Endothelial cell of umbilical vein (primary cell): ENCODE measurements at regions not wholly inside any gene's neighbourhood (a gene's known extent, or its start where the extent isn't known, plus 50 kb on each side); places are given as distances from the start of the nearest gene placed in this dataset.

Source experiments
- BruUV-seq: library from RNA; stranded (reverse); fragments of 400-500 nt; replicated peaks from 2 replicates; lab custom pipeline; 2021; lab: Mats Ljungman, UMichigan
- CTCF ChIA-PET: fragments of 300-600, 350-600 bp; sonication (Branson Sonifier 250); formaldehyde crosslinking; loops from one replicate; lab custom pipeline; 2021; ENCODE audit warnings: antibody characterized with exemption, inconsistent platforms; lab: Charles Lee
- POLR2A ChIA-PET: fragments of 300-600, 350-600 bp; sonication (Branson Sonifier 250); formaldehyde crosslinking; loops from one replicate; lab custom pipeline; 2021; ENCODE audit warnings: antibody characterized with exemption, inconsistent platforms; lab: Charles Lee
- DNase-seq: peaks from one replicate; pipeline ENCODE4 v3.0.0-alpha.2; 2011; ENCODE audit warnings: low read depth, low spot score
- FAIRE-seq: peaks from 2 replicates; lab custom pipeline; 2011; peaks lifted over from hg19 to GRCh38; lab: Jason Lieb, UNC
- H2AFZ ChIP-seq: 2 replicates; pipeline ENCODE4 v1.6.0; 2012; ENCODE audit warnings: low read depth, low read length, control low read depth, inconsistent platforms
- H3K27ac ChIP-seq: 2 replicates; pipeline ENCODE4 v1.5.1; 2011; ENCODE audit warnings: low read depth, mild to moderate bottlenecking, control low read depth, low read length, moderate library complexity; ENCODE audit not compliant: insufficient read depth
- H3K27me3 ChIP-seq, 2 experiments: 2 replicates each; pipeline versions ENCODE4 v1.6.0 to v1.6.1; 2011; ENCODE audit warnings: low read length in 2 of 2, mixed read lengths in 1 of 2; ENCODE audit not compliant: control insufficient read depth in 2 of 2, insufficient read depth in 2 of 2
- H3K36me3 ChIP-seq, 2 experiments: 2 replicates in 1 of 2; 3 replicates in 1 of 2; pipeline ENCODE4 v1.5.1; 2011; ENCODE audit warnings: low read length in 2 of 2, mild to moderate bottlenecking in 1 of 2, moderate library complexity in 1 of 2; ENCODE audit not compliant: control insufficient read depth in 2 of 2, insufficient read depth in 2 of 2; ENCODE audit errors: extremely low read depth in 1 of 2
- H3K4me1 ChIP-seq: 3 replicates; pipeline ENCODE4 v1.5.1; 2011; ENCODE audit warnings: mild to moderate bottlenecking, low read length; ENCODE audit not compliant: control insufficient read depth, insufficient read depth; ENCODE audit errors: extremely low read depth
- H3K4me2 ChIP-seq: 2 replicates; pipeline ENCODE4 v1.6.1; 2011; ENCODE audit warnings: low read length, control low read depth, mixed read lengths; ENCODE audit not compliant: insufficient read depth
- H3K4me3 ChIP-seq, 3 experiments: fragments of 200-600 bp in 1 of 3; sonication (generic), shearing (Covaris generic) in 1 of 3; replicated peaks in 1 of 3; 2 replicates each; pipeline ENCODE4 v1.5.1; 2011 to 2016; ENCODE audit warnings: control low read depth in 3 of 3, low read length in 3 of 3, mild to moderate bottlenecking in 2 of 3, inconsistent platforms in 1 of 3, low read depth in 1 of 3, moderate library complexity in 1 of 3; ENCODE audit not compliant: insufficient read depth in 1 of 3
- H3K79me2 ChIP-seq: 2 replicates; pipeline ENCODE4 v1.6.0; 2012; ENCODE audit warnings: low read length, inconsistent platforms; ENCODE audit not compliant: control insufficient read depth, insufficient read depth
- H3K9ac ChIP-seq: replicated peaks from 2 replicates; pipeline ENCODE3; 2011; ENCODE audit warnings: low read length, control low read depth; ENCODE audit not compliant: insufficient read depth; ENCODE audit errors: extremely low read depth
- H3K9me1 ChIP-seq: replicated peaks from 3 replicates; pipeline ENCODE4 v1.6.0; 2011; ENCODE audit warnings: mild to moderate bottlenecking, low read length; ENCODE audit not compliant: control insufficient read depth, insufficient read depth; ENCODE audit errors: extremely low read depth
- H3K9me3 ChIP-seq: replicated peaks from 2 replicates; pipeline ENCODE4 v1.5.1; 2012; ENCODE audit warnings: low read length, inconsistent platforms; ENCODE audit not compliant: control insufficient read depth, insufficient read depth
- H4K20me1 ChIP-seq: replicated peaks from 2 replicates; pipeline ENCODE3; 2011; ENCODE audit warnings: mild to moderate bottlenecking, low read length; ENCODE audit not compliant: control insufficient read depth, insufficient read depth; ENCODE audit errors: extremely low read depth
- EZH2 ChIP-seq: IDR thresholded peaks from 2 replicates; pipeline ENCODE4 v1.6.1; 2012; ENCODE audit warnings: borderline replicate concordance, low read depth, mild to moderate bottlenecking, moderate library complexity, low read length, inconsistent platforms; ENCODE audit not compliant: severe bottlenecking
- FOS ChIP-seq: IDR thresholded peaks from 2 replicates; pipeline ENCODE4 v1.6.1; 2011; ENCODE audit warnings: mild to moderate bottlenecking, low read length, moderate library complexity, borderline replicate concordance; ENCODE audit not compliant: insufficient read depth
- GATA2 ChIP-seq: IDR thresholded peaks from 2 replicates; pipeline ENCODE4 v1.7.0; 2011; ENCODE audit warnings: low read depth, mild to moderate bottlenecking, moderate library complexity, mixed read lengths, low read length; ENCODE audit not compliant: insufficient read length, insufficient read depth
- JUN ChIP-seq: IDR thresholded peaks from 2 replicates; pipeline ENCODE4 v1.6.1; 2011; ENCODE audit warnings: borderline replicate concordance, low read depth; ENCODE audit not compliant: insufficient read length, insufficient read depth
- MYC ChIP-seq: IDR thresholded peaks from one replicate; pipeline ENCODE4 v1.6.1; 2011; ENCODE audit warnings: mild to moderate bottlenecking, low read depth, low read length
- POLR2A ChIP-seq: IDR thresholded peaks from 2 replicates; pipeline ENCODE4 v1.6.1; 2012; ENCODE audit warnings: low read depth, mild to moderate bottlenecking, control low read depth, low read length
- POLR2AphosphoS5 ChIP-seq: IDR thresholded peaks from 2 replicates; pipeline ENCODE4 v1.6.1; 2012; ENCODE audit warnings: low read depth, mild to moderate bottlenecking, control low read depth, low read length, moderate library complexity; ENCODE audit not compliant: insufficient read depth
- dilution Hi-C: fragments of 300-500 bp; cut with MboI; formaldehyde crosslinking; loops from one replicate; pipeline ENCODE4 v1.15.0; 2019; ENCODE audit warnings: low sequenced_read_pairs; ENCODE audit not compliant: extremely low pct_ligation_motif_present
- intact Hi-C: fragments of 100-400 bp; cut with micrococcal nuclease; formaldehyde crosslinking; loops from one replicate; pipeline ENCODE4 v1.10.0; 2022
- TF ChIP-seq, protein P1 (sequence below): IDR thresholded peaks from 2 replicates; pipeline ENCODE4 v1.6.1; 2011; ENCODE audit not compliant: insufficient read depth, insufficient read length
- TF ChIP-seq, protein P2 (sequence below), 2 donors: IDR thresholded peaks; 1 replicate in 1 of 2; 2 replicates in 1 of 2; pipeline ENCODE4 v1.5.1; 2011; ENCODE audit warnings: low read length in 2 of 2, mild to moderate bottlenecking in 2 of 2, moderate library complexity in 2 of 2, control low read depth in 1 of 2, inconsistent platforms in 1 of 2, low read depth in 1 of 2; ENCODE audit not compliant: insufficient read depth in 1 of 2; ENCODE audit errors: extremely low read depth in 1 of 2

DNA sequence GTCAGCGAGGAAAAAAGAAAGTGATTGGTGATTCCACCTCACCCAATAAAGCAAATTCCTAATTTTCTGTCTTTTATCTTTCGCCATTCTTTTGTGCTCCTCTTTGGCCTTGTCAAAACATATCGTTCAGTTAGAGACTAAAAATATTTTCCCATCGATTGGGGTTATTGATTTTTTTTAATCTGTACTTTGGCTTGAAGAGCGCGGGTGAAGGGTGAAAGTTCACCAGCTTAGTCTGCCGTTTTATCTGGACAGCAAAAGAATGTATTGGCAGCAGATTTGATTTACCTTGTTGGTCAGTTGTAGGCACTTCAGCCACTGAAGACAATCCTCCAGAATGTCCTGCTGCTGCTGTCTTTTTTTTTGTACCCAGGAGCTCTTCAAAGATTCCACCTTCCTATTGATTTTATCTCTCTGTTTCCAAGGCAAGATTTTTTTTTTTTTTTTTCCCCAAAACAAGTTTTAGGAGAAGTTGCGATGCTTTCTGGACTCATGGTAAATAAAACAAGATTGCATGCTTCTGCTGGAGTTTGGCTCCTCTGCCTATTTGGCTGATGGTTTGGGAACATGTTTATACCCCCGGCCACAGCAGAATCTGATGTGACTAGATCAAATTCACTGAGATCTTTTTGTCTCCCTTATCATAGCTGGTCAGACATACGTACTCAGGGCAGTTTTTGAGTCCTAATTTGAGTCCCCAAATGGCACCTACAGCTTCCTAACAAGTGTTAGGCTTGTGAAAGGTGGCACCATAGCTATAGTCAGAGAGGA, 269.3 kb upstream of the ONECUT1 start:
- no peaks in the 10 kb centered on the region for H3K9me1 ChIP-seq
- CTCF ChIA-PET, result no interaction called here
- no peaks in the 10 kb centered on the region for H3K36me3 ChIP-seq
- H3K79me2 ChIP-seq, result no peaks in the 10 kb centered on the region
- H3K4me3 ChIP-seq, result no peak overlapping the region
- peaks cover 3% of the 10 kb centered on the region for H3K9me3 ChIP-seq
- H3K27me3 ChIP-seq, result no peaks in the 10 kb centered on the region
- H3K27ac ChIP-seq, result no peak overlapping the region
- no peak overlapping the region for H3K9ac ChIP-seq
- DNase-seq (no peak), FAIRE-seq (no peak)
- no peaks in the 10 kb centered on the region for H4K20me1 ChIP-seq
- H3K4me1 ChIP-seq, result no peaks in the 10 kb centered on the region
- intact Hi-C loops, result no loop called here
- no TSS peak for BruUV-seq
- H3K4me2 ChIP-seq, result no peak overlapping the region
- TF ChIP-seq POLR2A, result no peak
- TF ChIP-seq, protein P1, sequence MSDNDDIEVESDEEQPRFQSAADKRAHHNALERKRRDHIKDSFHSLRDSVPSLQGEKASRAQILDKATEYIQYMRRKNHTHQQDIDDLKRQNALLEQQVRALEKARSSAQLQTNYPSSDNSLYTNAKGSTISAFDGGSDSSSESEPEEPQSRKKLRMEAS, result no peak
- H2AFZ ChIP-seq, result no peak overlapping the region
- POLR2A ChIA-PET, result no interaction called here
- dilution Hi-C loops, result no loop called here

DNA sequence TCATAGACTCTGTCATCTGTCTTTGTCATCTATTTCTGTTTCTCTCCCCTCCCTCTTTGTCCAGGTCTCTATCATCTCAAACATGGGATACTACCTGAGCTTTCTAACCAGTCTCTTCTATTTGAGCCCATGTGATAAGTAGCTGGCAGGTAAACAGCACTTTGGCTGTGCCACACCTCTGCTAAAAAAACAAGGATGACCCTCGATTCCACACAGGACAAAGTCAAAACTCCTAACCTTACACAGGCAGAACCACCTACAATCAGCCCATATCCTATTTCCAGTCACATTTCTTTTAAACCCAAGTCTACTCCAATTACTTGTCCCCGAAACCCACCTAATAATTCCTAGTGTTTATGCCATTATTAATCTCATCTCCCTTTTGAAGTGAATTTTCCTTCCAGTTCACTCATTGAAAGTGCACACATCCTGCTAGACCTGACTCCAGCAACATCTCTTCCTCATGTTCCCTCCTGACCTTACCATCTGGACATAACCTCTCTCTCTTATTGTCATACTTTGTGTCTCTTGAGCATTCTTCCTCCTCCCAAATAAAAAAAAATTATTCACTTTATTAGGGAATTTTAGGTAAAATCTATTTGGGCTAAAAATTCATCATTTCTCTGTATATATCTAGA, 256.1 kb upstream of the ONECUT1 start:
- ChIA-PET CTCF (no interaction called here), POLR2A (no interaction called here)
- no peak overlapping the region for H3K9ac ChIP-seq
- H3K27ac ChIP-seq, result no peak overlapping the region
- FAIRE-seq (no peak), DNase-seq (no peak)
- no peaks in the 10 kb centered on the region for H3K79me2 ChIP-seq
- no peaks in the 10 kb centered on the region for H3K4me1 ChIP-seq
- H3K9me3 ChIP-seq, result peaks cover 4% of the 10 kb centered on the region
- no peaks in the 10 kb centered on the region for H4K20me1 ChIP-seq
- no peaks in the 10 kb centered on the region for H3K27me3 ChIP-seq
- no peak overlapping the region for H3K4me3 ChIP-seq
- H3K9me1 ChIP-seq, result no peaks in the 10 kb centered on the region
- dilution Hi-C loops, result no loop called here
- TF ChIP-seq EZH2, result no peak
- no peak for TF ChIP-seq GATA2
- TF ChIP-seq, protein P2, sequence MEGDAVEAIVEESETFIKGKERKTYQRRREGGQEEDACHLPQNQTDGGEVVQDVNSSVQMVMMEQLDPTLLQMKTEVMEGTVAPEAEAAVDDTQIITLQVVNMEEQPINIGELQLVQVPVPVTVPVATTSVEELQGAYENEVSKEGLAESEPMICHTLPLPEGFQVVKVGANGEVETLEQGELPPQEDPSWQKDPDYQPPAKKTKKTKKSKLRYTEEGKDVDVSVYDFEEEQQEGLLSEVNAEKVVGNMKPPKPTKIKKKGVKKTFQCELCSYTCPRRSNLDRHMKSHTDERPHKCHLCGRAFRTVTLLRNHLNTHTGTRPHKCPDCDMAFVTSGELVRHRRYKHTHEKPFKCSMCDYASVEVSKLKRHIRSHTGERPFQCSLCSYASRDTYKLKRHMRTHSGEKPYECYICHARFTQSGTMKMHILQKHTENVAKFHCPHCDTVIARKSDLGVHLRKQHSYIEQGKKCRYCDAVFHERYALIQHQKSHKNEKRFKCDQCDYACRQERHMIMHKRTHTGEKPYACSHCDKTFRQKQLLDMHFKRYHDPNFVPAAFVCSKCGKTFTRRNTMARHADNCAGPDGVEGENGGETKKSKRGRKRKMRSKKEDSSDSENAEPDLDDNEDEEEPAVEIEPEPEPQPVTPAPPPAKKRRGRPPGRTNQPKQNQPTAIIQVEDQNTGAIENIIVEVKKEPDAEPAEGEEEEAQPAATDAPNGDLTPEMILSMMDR (IDR thresholded peaks at IDR 0.05; ENCODE audit: extremely low read depth in 1 of 2, insufficient read depth in 1 of 2, low read depth in 1 of 2, low read length in 2 of 2), result no peak
- no peak for TF ChIP-seq MYC
- TF ChIP-seq POLR2AphosphoS5, result no peak
- TF ChIP-seq JUN, result no peak
- TF ChIP-seq FOS, result no peak
- TF ChIP-seq, protein P1, result no peak
- no peak for TF ChIP-seq POLR2A
- no TSS peak for BruUV-seq
- H3K36me3 ChIP-seq, result no peaks in the 10 kb centered on the region
- intact Hi-C loops, result no loop called here
- no peak overlapping the region for H2AFZ ChIP-seq
- H3K4me2 ChIP-seq, result no peak overlapping the region
